ENCODE measurements at regions not wholly inside any gene's neighbourhood (a gene's known extent, or its start where the extent isn't known, plus 50 kb on each side); places are given as distances from the start of the nearest gene placed in this dataset.

- H3K4me1 ChIP-seq, result peaks cover 64% of the 10 kb centered on the region
- intact Hi-C loops (cut with micrococcal nuclease), result loop anchor here (2.0 to 10.0 kb wide), 3 partner anchors 195 to 1209 kb away; partner anchors contain the start of gene LPP
These were observed 221.8 kb upstream of the TPRG1 start for GRCh38 chr3:188949996-188950395.

GRCh38 chr3:188950832-188951489, 220.8 kb upstream of the TPRG1 start:
- Histone ChIP-seq H3K27me3 (ENCODE audit: low read depth) (no peaks in the 10 kb centered on the region), H3K4me1 (peaks cover 69% of the 10 kb centered on the region), H3K27ac (replicated peaks) (peak overlapping the region; percentile 95), H3K4me3 (no peak overlapping the region), H3K36me3 (no peaks in the 10 kb centered on the region), H3K9me3 (replicated peaks) (no peaks in the 10 kb centered on the region)
- intact Hi-C loops (cut with micrococcal nuclease), result loop anchor here (10.0 kb wide), 2 partner anchors 194 to 796 kb away; partner anchors contain the start of gene LPP
- TF ChIP-seq CTCF (IDR thresholded peaks at IDR 0.05; ENCODE audit: borderline replicate concordance), result no peak
- DNase-seq, result peak; percentile 61

More at GRCh38 chr3:188949996-188950395, 221.8 kb upstream of the TPRG1 start:
- no peak overlapping the region for H3K4me3 ChIP-seq
- no peaks in the 10 kb centered on the region for H3K36me3 ChIP-seq
- TF ChIP-seq CTCF (IDR thresholded peaks at IDR 0.05; ENCODE audit: borderline replicate concordance), result no peak
- no peaks in the 10 kb centered on the region for H3K9me3 ChIP-seq (replicated peaks)
- H3K27me3 ChIP-seq (ENCODE audit: low read depth), result no peaks in the 10 kb centered on the region
- DNase-seq, result no peak
- H3K27ac ChIP-seq (replicated peaks), result peak overlapping the region; percentile 95

- DNase-seq, result no peak
- Histone ChIP-seq H3K4me1 (peaks cover 66% of the 10 kb centered on the region), H3K9me3 (replicated peaks) (no peaks in the 10 kb centered on the region), H3K4me3 (no peak overlapping the region), H3K27ac (replicated peaks) (peak overlapping the region; percentile 95), H3K36me3 (no peaks in the 10 kb centered on the region), H3K27me3 (ENCODE audit: low read depth) (no peaks in the 10 kb centered on the region)
- intact Hi-C loops (cut with micrococcal nuclease), result loop anchor here (10.0 kb wide), 2 partner anchors 193 to 797 kb away; partner anchors contain the start of gene LPP
- no peak for TF ChIP-seq CTCF (IDR thresholded peaks at IDR 0.05; ENCODE audit: borderline replicate concordance)
These were observed 220.0 kb upstream of the TPRG1 start for GRCh38 chr3:188951734-188952133.

GRCh38 chr3:188954590-188955208, 217.1 kb upstream of the TPRG1 start:
- Histone ChIP-seq H3K27ac (replicated peaks) (peak overlapping the region; percentile 74), H3K27me3 (ENCODE audit: low read depth) (no peaks in the 10 kb centered on the region), H3K4me1 (peaks cover 43% of the 10 kb centered on the region), H3K9me3 (replicated peaks) (no peaks in the 10 kb centered on the region), H3K4me3 (no peak overlapping the region), H3K36me3 (no peaks in the 10 kb centered on the region)
- intact Hi-C loops (cut with micrococcal nuclease), result loop anchor here (10.0 kb wide), 2 partner anchors 190 to 800 kb away; partner anchors contain the start of gene LPP
- DNase-seq, result peak; percentile 81
- peak; percentile 95 for TF ChIP-seq CTCF (IDR thresholded peaks at IDR 0.05; ENCODE audit: borderline replicate concordance)

- Histone ChIP-seq H3K27ac (replicated peaks) (peak overlapping the region; percentile 74), H3K9me3 (replicated peaks) (no peaks in the 10 kb centered on the region), H3K4me1 (peaks cover 31% of the 10 kb centered on the region), H3K27me3 (ENCODE audit: low read depth) (no peaks in the 10 kb centered on the region), H3K4me3 (no peak overlapping the region), H3K36me3 (no peaks in the 10 kb centered on the region)
- no peak for TF ChIP-seq CTCF (IDR thresholded peaks at IDR 0.05; ENCODE audit: borderline replicate concordance)
- intact Hi-C loops (cut with micrococcal nuclease), result loop anchor here (10.0 kb wide), 2 partner anchors 189 to 801 kb away; partner anchors contain the start of gene LPP
- DNase-seq, result no peak
These were observed 215.9 kb upstream of the TPRG1 start for GRCh38 chr3:188955919-188956318.

All from left ventricle myocardium inferior (tissue), 1 donor.